PC-3 (cell line): ENCODE measurements at regions not wholly inside any gene's neighbourhood (a gene's known extent, or its start where the extent isn't known, plus 50 kb on each side); places are given as distances from the start of the nearest gene placed in this dataset.
A peak's percentile ranks its signal among the peaks of the same experiment; 100 is the strongest.

ENCODE experiments used
- ATAC-seq: fragments of 200-7000 bp; cut with Tn5 transposase; 2 replicates; pipeline ENCODE4 v1.9.1; 2020; ENCODE audit warnings: mild to moderate bottlenecking, moderate library complexity
- BruUV-seq: library from RNA; stranded (reverse); fragments of 400-500 nt; replicated peaks from 2 replicates; lab custom pipeline; 2021; lab: Mats Ljungman, UMichigan
- CTCF ChIA-PET: fragments of 300-600 bp; sonication (Branson Sonifier 250); formaldehyde crosslinking; loops from one replicate; lab custom pipeline; 2022; ENCODE audit warnings: antibody characterized with exemption; lab: Charles Lee
- POLR2A ChIA-PET: fragments of 300-600 bp; sonication (Branson Sonifier 250); formaldehyde crosslinking; loops from one replicate; lab custom pipeline; 2022; ENCODE audit warnings: antibody characterized with exemption; ENCODE audit not compliant: unreplicated experiment; lab: Charles Lee
- DNase-seq: peaks from one replicate; pipeline ENCODE4 v3.0.0-alpha.2; 2015
- H2AFZ ChIP-seq: fragments of 300-600 bp; sonication (generic); 2 replicates; pipeline ENCODE4 v1.6.0; 2016; ENCODE audit warnings: antibody characterized with exemption, low read length
- H3F3A ChIP-seq: fragments of 300-600 bp; sonication (generic); one replicate; pipeline ENCODE4 v1.6.0; 2017; ENCODE audit warnings: antibody characterized with exemption, low read length, control low read depth, mild to moderate bottlenecking; ENCODE audit not compliant: unreplicated experiment
- H3K27ac ChIP-seq: fragments of 300-600 bp; sonication (generic); 2 replicates; pipeline ENCODE4 v1.5.1; 2016; ENCODE audit warnings: mild to moderate bottlenecking, low read length
- H3K27me3 ChIP-seq: fragments of 300-600 bp; sonication (generic); 2 replicates; pipeline ENCODE4 v1.6.1; 2016; ENCODE audit warnings: low read length, mixed read lengths
- H3K36me3 ChIP-seq: fragments of 300-600 bp; sonication (generic); 2 replicates; pipeline ENCODE4 v1.6.1; 2016; ENCODE audit warnings: low read depth, mixed run types, low read length, mixed read lengths
- H3K4me1 ChIP-seq: fragments of 300-600 bp; sonication (generic); 2 replicates; pipeline ENCODE4 v1.5.1; 2016; ENCODE audit warnings: low read length; ENCODE audit not compliant: insufficient read depth
- H3K4me2 ChIP-seq: fragments of 300-600 bp; sonication (generic); 2 replicates; pipeline ENCODE4 v1.6.0; 2016; ENCODE audit warnings: low read length
- H3K4me3 ChIP-seq: fragments of 300-600 bp; sonication (generic); 2 replicates; pipeline ENCODE4 v1.5.1; 2016; ENCODE audit warnings: mild to moderate bottlenecking, low read length, mixed read lengths
- H3K79me2 ChIP-seq: fragments of 300-600 bp; sonication (generic); 2 replicates; pipeline ENCODE4 v1.6.1; 2017; ENCODE audit warnings: low read length, mixed read lengths
- H3K9ac ChIP-seq: fragments of 300-600 bp; sonication (generic); 2 replicates; pipeline ENCODE4 v1.6.0; 2016; ENCODE audit warnings: mild to moderate bottlenecking, low read length
- H3K9me2 ChIP-seq: fragments of 300-600 bp; sonication (generic); replicated peaks from 2 replicates; pipeline ENCODE4 v1.6.1; 2016; ENCODE audit warnings: mixed run types, low read length, mixed read lengths
- H3K9me3 ChIP-seq: fragments of 300-600 bp; sonication (generic); 2 replicates; pipeline ENCODE4 v1.6.1; 2016; ENCODE audit warnings: low read length, mixed read lengths
- H4K20me1 ChIP-seq: fragments of 300-600 bp; sonication (generic); 2 replicates; pipeline ENCODE4 v1.6.1; 2016; ENCODE audit warnings: low read length, mixed read lengths
- EZH2 ChIP-seq: fragments of 300-600 bp; sonication (generic); IDR thresholded peaks from one replicate; pipeline ENCODE4 v1.6.1; 2017; ENCODE audit warnings: antibody characterized with exemption, mild to moderate bottlenecking, low read length; ENCODE audit not compliant: unreplicated experiment
- EZH2phosphoT487 ChIP-seq: fragments of 300-600 bp; sonication (generic); IDR thresholded peaks from 2 replicates; pipeline ENCODE4 v1.6.1; 2018; ENCODE audit warnings: mild to moderate bottlenecking, antibody characterized with exemption, low read length, borderline replicate concordance
- intact Hi-C: fragments of 100-400 bp; cut with micrococcal nuclease; formaldehyde crosslinking; loops from 2 replicates; pipeline ENCODE4 v1.9.0; 2023
- TF ChIP-seq, protein P1 (sequence below): fragments of 300-600 bp; sonication (generic); conservative IDR thresholded peaks from 2 replicates; pipeline ENCODE4 v1.5.1; 2017; ENCODE audit warnings: antibody characterized with exemption, low read depth, mild to moderate bottlenecking, low read length

DNA sequence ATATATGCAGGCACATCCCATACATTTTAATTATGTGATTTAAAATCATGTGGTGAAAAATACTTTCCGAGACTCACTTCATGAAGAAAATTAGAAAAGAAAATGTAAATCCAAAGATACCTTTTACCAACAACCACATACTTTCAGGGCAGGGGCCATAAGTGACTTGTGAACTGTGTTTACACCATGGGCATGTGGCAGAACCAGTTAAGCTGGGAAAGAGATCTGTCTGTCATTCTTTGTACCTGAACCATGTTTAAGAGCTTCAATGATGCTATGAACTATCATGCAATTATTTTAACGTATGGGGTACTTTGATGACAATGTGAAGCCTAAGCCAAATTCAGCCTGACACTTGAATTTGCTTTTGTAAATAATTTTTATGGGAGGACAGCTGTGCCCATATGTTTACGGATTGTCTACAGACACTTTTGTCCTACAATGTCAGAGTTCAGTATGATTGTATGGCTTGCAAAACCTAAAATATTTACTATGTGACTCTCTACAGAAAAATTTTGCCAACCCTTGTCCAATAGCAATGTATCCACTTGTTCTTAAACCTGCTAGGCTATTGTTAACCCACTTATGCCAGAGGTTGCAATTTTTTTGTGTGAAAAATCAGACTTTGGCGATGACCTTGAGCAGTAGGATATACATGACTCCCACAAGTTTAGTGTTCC, 654.6 kb downstream of the TNS3 start:
- Histone ChIP-seq H3F3A (no peaks in the 10 kb centered on the region), H3K9me3 (no peaks in the 10 kb centered on the region), H3K9me2 (no peaks in the 10 kb centered on the region), H3K27ac (no peak overlapping the region), H3K9ac (no peak overlapping the region), H3K36me3 (no peaks in the 10 kb centered on the region), H3K79me2 (no peaks in the 10 kb centered on the region), H3K27me3 (no peaks in the 10 kb centered on the region), H2AFZ (no peak overlapping the region), H4K20me1 (no peaks in the 10 kb centered on the region), H3K4me2 (peak overlapping the region; percentile 31), H3K4me3 (no peak overlapping the region), H3K4me1 (peaks cover 26% of the 10 kb centered on the region)
- DNase-seq = peak; percentile 68
- BruUV-seq = no TSS peak
- ATAC-seq = peak; percentile 27; the same call in 1 of the 2 replicates
- no peak for TF ChIP-seq EZH2
- no peak for TF ChIP-seq EZH2phosphoT487
- TF ChIP-seq, protein P1, sequence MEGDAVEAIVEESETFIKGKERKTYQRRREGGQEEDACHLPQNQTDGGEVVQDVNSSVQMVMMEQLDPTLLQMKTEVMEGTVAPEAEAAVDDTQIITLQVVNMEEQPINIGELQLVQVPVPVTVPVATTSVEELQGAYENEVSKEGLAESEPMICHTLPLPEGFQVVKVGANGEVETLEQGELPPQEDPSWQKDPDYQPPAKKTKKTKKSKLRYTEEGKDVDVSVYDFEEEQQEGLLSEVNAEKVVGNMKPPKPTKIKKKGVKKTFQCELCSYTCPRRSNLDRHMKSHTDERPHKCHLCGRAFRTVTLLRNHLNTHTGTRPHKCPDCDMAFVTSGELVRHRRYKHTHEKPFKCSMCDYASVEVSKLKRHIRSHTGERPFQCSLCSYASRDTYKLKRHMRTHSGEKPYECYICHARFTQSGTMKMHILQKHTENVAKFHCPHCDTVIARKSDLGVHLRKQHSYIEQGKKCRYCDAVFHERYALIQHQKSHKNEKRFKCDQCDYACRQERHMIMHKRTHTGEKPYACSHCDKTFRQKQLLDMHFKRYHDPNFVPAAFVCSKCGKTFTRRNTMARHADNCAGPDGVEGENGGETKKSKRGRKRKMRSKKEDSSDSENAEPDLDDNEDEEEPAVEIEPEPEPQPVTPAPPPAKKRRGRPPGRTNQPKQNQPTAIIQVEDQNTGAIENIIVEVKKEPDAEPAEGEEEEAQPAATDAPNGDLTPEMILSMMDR = no peak
- CTCF ChIA-PET = no interaction called here
- intact Hi-C loops = no loop called here
- POLR2A ChIA-PET = no interaction called here

DNA sequence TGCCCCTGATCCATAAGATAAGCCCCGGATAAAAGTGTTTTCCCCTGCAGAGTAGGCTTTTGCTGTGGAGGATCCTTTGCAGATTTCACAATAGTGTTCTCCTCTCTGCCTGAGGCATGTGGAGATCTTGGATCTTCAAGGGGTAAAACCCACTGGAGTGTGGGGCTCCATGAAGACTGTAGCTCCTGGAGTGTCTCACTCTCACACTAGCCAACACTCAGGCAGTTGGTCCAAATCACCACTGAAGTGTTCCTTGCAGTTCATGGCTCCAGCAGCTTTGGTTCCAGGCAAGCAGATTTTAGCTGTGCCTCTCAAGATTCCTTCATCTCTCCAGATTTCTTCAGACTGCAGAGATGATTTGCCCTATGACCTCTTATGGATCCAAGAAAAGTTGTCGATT, 665.3 kb downstream of the TNS3 start:
- H3K9me2 ChIP-seq = no peaks in the 10 kb centered on the region
- no peaks in the 10 kb centered on the region for H3F3A ChIP-seq
- no peaks in the 10 kb centered on the region for H3K36me3 ChIP-seq
- intact Hi-C loops = no loop called here
- no peaks in the 10 kb centered on the region for H3K27me3 ChIP-seq
- no peak overlapping the region for H2AFZ ChIP-seq
- ATAC-seq (no peak), DNase-seq (no peak)
- no peaks in the 10 kb centered on the region for H3K9me3 ChIP-seq
- H3K4me3 ChIP-seq = no peak overlapping the region
- H3K4me1 ChIP-seq = no peaks in the 10 kb centered on the region
- H4K20me1 ChIP-seq = no peaks in the 10 kb centered on the region
- H3K79me2 ChIP-seq = no peaks in the 10 kb centered on the region
- H3K9ac ChIP-seq = no peak overlapping the region
- POLR2A ChIA-PET = interaction anchor here (0.6 kb wide), 1 partner anchor 742 kb away, joined by 3 read pairs; no protein-coding TSS in a partner anchor
- TF ChIP-seq EZH2phosphoT487 (no peak), EZH2 (no peak)
- TF ChIP-seq, protein P1 = no peak
- CTCF ChIA-PET = no interaction called here
- BruUV-seq = no TSS peak
- no peak overlapping the region for H3K4me2 ChIP-seq
- no peak overlapping the region for H3K27ac ChIP-seq

DNA sequence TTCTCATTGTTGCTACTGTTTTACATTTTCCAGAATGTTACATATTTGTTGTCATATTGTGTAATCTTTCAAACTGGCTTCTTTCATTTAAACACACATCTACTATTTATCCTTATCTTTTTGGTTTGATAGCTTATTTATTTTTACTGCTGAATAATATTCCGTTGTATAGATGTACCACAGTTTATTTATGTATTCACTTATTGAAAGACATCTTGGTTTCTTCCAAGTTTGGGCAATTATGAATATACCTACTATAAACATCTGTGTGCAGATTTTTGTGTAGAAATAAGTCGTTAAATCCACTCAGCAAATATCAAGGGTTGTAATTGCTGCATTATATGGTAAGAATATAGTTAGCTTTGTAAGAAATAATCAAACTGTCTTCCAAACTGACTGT, 669.2 kb downstream of the TNS3 start:
- Histone ChIP-seq H3K9me3 (no peaks in the 10 kb centered on the region), H3K27ac (no peak overlapping the region), H3K36me3 (no peaks in the 10 kb centered on the region), H3K9me2 (no peaks in the 10 kb centered on the region), H3K4me3 (no peak overlapping the region), H3K9ac (no peak overlapping the region), H3F3A (no peaks in the 10 kb centered on the region), H3K79me2 (no peaks in the 10 kb centered on the region), H4K20me1 (no peaks in the 10 kb centered on the region), H3K4me2 (no peak overlapping the region), H3K27me3 (no peaks in the 10 kb centered on the region), H2AFZ (no peak overlapping the region), H3K4me1 (peaks cover 26% of the 10 kb centered on the region)
- ATAC-seq (no peak), DNase-seq (no peak)
- no TSS peak for BruUV-seq
- POLR2A ChIA-PET = no interaction called here
- CTCF ChIA-PET = no interaction called here
- TF ChIP-seq EZH2 (no peak), EZH2phosphoT487 (no peak)
- TF ChIP-seq, protein P1 = no peak
- intact Hi-C loops = no loop called here
